AG09319 (cell line): ENCODE measurements at regions not wholly inside any gene's neighbourhood (a gene's known extent, or its start where the extent isn't known, plus 50 kb on each side); places are given as distances from the start of the nearest gene placed in this dataset.

Experiments used
- DNase-seq: peaks from one replicate; pipeline ENCODE4 v3.0.0-alpha.2; 2010; ENCODE audit warnings: low read depth; ENCODE audit errors: extremely low read depth
- TF ChIP-seq, protein P1 (sequence below): IDR thresholded peaks from 2 replicates; pipeline ENCODE4 v1.5.1; 2011; ENCODE audit warnings: low read depth, mild to moderate bottlenecking, inconsistent platforms, low read length, moderate library complexity

DNA sequence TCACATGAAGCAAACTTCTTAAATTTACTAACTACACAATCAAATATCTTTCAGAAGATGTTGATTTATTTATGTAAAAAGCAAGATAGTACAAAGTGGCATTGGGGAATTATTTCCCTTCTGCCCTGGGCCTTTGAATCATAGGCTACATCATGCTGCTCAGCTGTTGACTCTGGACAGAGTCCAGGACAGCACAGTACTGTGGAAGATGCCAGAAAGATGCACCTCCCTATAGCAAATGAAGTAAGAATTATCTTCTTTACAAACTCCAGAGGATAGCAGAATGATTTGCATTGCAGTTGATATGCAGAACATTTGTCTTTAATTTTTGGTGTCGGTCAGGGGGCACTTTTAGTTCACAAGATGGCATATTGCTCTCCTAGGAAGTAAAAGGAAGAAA lies 1354.5 kb upstream of the ZEB2 start:
- TF ChIP-seq, protein P1, sequence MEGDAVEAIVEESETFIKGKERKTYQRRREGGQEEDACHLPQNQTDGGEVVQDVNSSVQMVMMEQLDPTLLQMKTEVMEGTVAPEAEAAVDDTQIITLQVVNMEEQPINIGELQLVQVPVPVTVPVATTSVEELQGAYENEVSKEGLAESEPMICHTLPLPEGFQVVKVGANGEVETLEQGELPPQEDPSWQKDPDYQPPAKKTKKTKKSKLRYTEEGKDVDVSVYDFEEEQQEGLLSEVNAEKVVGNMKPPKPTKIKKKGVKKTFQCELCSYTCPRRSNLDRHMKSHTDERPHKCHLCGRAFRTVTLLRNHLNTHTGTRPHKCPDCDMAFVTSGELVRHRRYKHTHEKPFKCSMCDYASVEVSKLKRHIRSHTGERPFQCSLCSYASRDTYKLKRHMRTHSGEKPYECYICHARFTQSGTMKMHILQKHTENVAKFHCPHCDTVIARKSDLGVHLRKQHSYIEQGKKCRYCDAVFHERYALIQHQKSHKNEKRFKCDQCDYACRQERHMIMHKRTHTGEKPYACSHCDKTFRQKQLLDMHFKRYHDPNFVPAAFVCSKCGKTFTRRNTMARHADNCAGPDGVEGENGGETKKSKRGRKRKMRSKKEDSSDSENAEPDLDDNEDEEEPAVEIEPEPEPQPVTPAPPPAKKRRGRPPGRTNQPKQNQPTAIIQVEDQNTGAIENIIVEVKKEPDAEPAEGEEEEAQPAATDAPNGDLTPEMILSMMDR = no peak
- DNase-seq = no peak

DNA sequence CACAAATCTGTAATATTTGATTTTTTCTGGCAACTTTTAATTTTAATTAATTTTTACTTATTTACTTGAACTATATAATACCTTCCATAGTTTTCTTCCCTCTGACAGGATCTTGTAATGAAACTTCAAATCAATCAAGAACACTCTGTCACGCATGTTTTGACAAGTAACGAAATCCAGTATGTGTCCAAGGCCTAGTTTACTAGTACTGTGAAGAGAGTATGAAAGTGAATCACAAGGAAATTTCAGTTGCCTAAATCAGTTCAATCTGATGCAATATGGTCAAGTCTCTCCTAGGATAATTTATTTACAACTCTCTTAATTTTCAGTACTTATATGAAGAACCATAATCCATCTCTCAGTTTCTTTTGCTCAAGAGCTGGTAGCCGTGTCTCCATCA lies 1344.6 kb upstream of the ZEB2 start:
- TF ChIP-seq, protein P1 = no peak
- DNase-seq = no peak

DNA sequence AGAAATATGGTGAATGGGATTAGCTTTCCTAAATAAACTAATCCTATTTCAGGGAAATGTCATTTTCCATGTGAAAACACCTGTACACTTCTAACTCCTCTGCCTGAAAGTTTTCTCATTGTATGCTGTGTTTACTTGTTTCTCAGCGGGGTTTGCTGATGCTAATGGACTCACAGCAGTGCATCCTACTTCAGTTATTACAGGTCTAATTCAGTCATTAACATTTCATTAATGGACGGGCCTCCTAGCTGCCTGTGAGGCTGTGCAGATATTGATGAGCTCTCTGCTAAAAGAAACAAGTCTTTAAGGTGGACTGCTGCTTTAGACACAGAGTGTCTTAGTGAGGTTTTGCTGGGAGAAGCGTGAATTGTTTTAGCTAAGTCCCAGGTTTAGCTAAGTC lies 1342.0 kb upstream of the ZEB2 start:
- DNase-seq = no peak
- TF ChIP-seq, protein P1 = no peak

DNA sequence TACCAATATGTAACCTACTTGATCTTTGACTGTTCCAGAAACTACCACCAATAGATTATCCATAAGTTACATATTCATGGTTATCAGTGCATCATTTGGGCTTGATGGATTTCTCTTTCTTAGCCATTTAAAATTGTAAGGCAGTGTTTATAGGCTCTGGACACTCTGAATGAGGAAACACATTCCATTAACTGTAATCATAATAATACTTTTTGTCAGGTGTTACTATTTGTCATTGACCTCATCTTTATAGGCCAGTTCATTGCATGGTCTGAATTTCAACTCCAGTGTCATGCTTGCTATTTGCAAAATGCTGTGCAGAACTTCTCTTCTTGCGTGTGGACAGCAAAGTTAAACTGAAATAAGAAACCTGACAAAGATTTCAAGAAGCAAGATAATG lies 1340.2 kb upstream of the ZEB2 start:
- no peak for DNase-seq
- TF ChIP-seq, protein P1 = no peak

DNA sequence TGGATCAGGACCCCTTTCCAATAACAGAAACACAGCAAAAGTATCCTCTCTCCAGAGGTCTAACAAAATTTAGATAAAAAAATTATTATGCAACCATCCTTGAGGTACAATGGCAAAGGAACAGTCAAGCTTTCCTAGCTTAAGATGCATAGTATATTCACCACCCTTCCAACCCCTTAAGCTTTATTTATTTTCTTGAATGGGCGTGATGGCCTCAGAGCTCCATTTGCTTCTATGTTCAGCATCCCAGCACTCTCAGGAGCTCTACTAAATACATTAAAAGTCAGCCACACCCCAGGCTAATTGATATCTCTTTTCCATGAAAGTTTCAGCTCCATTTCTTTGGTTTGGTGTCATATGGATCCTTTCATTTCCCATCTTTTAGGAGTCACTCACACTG lies 1335.2 kb upstream of the ZEB2 start:
- TF ChIP-seq, protein P1 = no peak
- no peak for DNase-seq

DNA sequence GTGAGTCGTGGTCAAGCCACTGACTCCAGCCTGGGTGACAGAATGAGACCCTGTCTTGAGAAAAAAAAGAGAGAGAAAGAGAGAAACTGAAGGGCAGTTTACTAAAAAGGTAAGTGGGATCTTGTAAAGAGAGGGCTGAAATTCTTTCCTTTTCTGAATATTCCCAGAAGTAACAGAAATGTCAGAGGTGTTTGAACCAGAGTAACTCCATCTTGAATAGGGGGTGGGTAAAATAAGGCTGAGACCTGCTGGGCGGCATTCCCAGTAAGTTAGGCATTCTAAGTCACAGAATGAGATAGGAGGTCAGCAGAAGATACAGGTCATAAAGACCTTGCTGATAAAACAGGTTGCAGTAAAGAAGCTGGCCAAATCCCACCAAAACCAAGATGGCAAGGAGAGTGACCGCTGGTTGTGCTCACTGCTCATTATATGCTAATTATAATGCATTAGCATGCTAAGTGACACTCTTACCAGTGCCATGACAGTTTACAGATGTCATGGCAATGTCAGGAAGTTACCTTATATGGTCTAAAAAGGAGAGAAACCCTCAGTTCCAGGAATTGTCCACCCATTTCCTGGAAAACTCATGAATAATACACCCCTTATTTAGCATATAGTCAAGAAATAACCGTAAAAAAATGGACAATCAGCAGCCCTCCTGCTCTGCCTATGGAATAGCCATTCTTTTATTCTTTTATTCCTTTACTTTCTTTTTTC lies 1334.3 kb upstream of the ZEB2 start:
- TF ChIP-seq, protein P1 = no peak
- no peak for DNase-seq

DNA sequence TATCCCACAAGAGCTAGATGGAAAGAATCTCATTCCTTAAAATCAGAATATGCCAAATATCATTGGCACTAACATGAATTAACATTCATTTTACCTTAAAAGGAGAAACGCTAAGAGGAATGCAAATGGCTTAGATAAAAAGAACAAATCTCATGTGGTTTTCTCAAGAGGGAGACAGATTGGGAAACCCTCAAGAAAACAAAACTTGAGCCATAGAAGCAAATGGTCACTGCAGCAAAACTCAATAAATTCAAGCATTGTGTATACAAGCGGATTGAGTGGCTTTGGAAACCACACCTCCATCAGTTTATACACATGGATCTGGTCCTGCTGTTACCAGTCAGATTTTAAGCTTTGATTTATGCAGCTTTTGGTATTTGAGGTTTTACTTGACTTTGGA lies 1331.8 kb upstream of the ZEB2 start:
- TF ChIP-seq, protein P1 = no peak
- DNase-seq = no peak
